Suprapubic skin (tissue), 3 donors: ENCODE measurements at regions not wholly inside any gene's neighbourhood (a gene's known extent, or its start where the extent isn't known, plus 50 kb on each side); places are given as distances from the start of the nearest gene placed in this dataset.
"Not testable (repeated sequence)": the region's sequence is repeated elsewhere in the genome, so short reads cannot be mapped to it uniquely, and the experiment has no call there.

Experiments
- CTCF ChIP-seq, 2 donors: fragments of 200-600 bp in 1 of 2; fragments of 450-650 bp in 1 of 2; sonication (generic) in 1 of 2; IDR thresholded peaks; one replicate each; pipeline ENCODE4 v1.5.1; 2016 to 2019; ENCODE audit warnings: antibody characterized with exemption in 2 of 2, mild to moderate bottlenecking in 1 of 2, moderate library complexity in 1 of 2
- EP300 ChIP-seq: sonication (generic); formaldehyde crosslinking; IDR thresholded peaks from one replicate; pipeline ENCODE4 v1.6.1; 2017; ENCODE audit warnings: antibody characterized with exemption

DNA sequence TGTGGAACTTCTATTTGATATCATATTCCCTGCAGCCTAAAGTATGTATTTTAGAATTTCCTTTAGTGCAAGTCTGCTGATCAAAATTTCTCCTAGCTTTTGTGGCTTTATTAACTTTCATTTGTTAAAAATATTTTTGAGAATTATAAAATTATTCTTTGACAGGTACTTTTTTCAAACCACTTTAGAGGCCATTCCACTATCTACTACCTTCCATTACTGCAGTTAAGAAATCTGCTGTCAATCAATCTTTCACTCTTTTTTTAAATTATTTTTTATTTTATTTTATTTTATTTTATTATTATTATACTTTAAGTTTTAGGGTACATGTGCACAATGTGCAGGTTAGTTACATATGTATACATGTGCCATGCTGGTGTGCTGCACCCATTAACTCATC lies 656.2 kb downstream of the CCDC85A start:
- not testable (repeated sequence) for TF ChIP-seq EP300; CTCF (IDR thresholded peaks at IDR 0.05)
